Fibroblast of lung (primary cell): ENCODE measurements at regions not wholly inside any gene's neighbourhood (a gene's known extent, or its start where the extent isn't known, plus 50 kb on each side); places are given as distances from the start of the nearest gene placed in this dataset.

Experiments
- DNase-seq, 2 donors: peaks; one replicate each; pipeline versions ENCODE4 v3.0.0 to v3.0.0-alpha.2; 2010; ENCODE audit warnings: low read depth in 2 of 2
- H2AFZ ChIP-seq: 2 replicates; pipeline ENCODE4 v1.5.1; 2012; ENCODE audit warnings: low read length, control low read depth, inconsistent platforms
- H3K27ac ChIP-seq: 2 replicates; pipeline ENCODE4 v1.5.1; 2011; ENCODE audit warnings: low read length, control low read depth; ENCODE audit not compliant: insufficient read depth
- H3K27me3 ChIP-seq: 2 replicates; pipeline ENCODE4 v1.5.1; 2011; ENCODE audit warnings: mild to moderate bottlenecking, low read length; ENCODE audit not compliant: control insufficient read depth, insufficient read depth
- H3K36me3 ChIP-seq: 2 replicates; pipeline ENCODE4 v1.5.1; 2011; ENCODE audit warnings: low read length; ENCODE audit not compliant: control insufficient read depth, insufficient read depth
- H3K4me1 ChIP-seq: 2 replicates; pipeline ENCODE4 v1.5.1; 2011; ENCODE audit warnings: low read length; ENCODE audit not compliant: control insufficient read depth, insufficient read depth; ENCODE audit errors: extremely low read depth
- H3K4me2 ChIP-seq: 2 replicates; pipeline ENCODE4 v1.5.1; 2011; ENCODE audit warnings: low read length, control low read depth; ENCODE audit not compliant: insufficient read depth; ENCODE audit errors: extremely low read depth
- H3K4me3 ChIP-seq, 4 experiments: fragments of 200-600 bp in 1 of 4; sonication (generic) in 1 of 4; replicated peaks in 1 of 4; 2 replicates each; pipeline ENCODE4 v1.5.1; 2011 to 2016; ENCODE audit warnings: low read length in 4 of 4, low read depth in 3 of 4, mild to moderate bottlenecking in 3 of 4, control low read depth in 2 of 4, inconsistent platforms in 1 of 4, mixed read lengths in 1 of 4; ENCODE audit not compliant: insufficient read depth in 1 of 4; ENCODE audit errors: control extremely low read depth in 1 of 4
- H3K79me2 ChIP-seq: 2 replicates; pipeline ENCODE4 v1.5.1; 2012; ENCODE audit warnings: mild to moderate bottlenecking, low read length, inconsistent platforms; ENCODE audit not compliant: control insufficient read depth, insufficient read depth
- H3K9ac ChIP-seq: 2 replicates; pipeline ENCODE4 v1.5.1; 2011; ENCODE audit warnings: mild to moderate bottlenecking, low read length, control low read depth; ENCODE audit not compliant: insufficient read depth
- H3K9me3 ChIP-seq: 2 replicates; pipeline ENCODE4 v1.5.1; 2012; ENCODE audit warnings: low read depth, low read length; ENCODE audit not compliant: control insufficient read depth, insufficient read depth
- H4K20me1 ChIP-seq: 2 replicates; pipeline ENCODE4 v1.5.1; 2011; ENCODE audit warnings: low read length; ENCODE audit not compliant: control insufficient read depth, insufficient read depth; ENCODE audit errors: extremely low read depth
- EZH2 ChIP-seq: IDR thresholded peaks from 2 replicates; pipeline ENCODE4 v1.5.1; 2012; ENCODE audit warnings: low read length, control low read depth, mild to moderate bottlenecking; ENCODE audit errors: missing control alignments
- TF ChIP-seq, protein P1 (sequence below), 2 donors: IDR thresholded peaks in 1 of 2; conservative IDR thresholded peaks in 1 of 2; 1 replicate in 1 of 2; 2 replicates in 1 of 2; pipeline ENCODE4 v1.5.1; 2011 to 2012; ENCODE audit warnings: low read length in 2 of 2, control low read depth in 1 of 2, inconsistent platforms in 1 of 2, low read depth in 1 of 2, mild to moderate bottlenecking in 1 of 2

DNA sequence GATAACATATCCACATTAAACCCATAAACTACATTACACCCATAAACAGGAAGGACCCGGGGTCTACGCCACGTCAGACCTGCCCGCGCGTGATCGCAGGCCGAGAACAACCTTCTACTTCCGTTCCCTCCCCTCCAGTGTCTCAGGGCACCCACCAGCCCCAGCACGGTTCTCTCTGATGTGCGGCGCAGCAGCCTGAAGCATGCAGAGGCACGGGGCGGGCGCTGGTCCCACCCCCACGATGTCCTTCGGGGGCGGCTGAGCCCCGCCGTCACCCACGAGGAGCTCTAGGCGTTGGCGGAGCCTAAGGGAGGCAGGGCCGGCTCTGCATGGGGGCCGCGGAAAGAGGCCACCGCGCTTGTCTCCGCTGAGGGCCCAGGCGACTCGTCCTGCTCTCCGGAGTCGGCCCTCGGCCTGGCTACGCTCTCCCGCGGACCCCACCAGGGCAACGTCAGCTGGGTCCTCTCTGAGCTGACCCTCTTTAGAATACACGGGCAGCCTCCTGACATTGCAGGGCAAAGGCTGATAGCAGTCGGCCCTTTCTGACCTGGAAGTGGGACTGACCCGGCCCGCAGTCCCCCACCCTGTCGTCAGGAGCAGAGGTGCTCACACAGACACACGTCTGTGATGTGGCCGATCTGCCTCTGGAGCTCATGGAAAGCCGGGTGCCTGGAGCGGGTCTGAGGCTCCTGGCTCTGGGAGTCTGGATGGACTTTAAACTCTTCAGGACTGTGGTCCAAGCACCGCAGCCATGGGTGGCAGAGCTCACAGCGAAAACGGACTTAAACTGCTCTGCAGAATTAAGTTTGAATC, 65.6 kb upstream of the ADGRA1 start:
- Histone ChIP-seq H3K27me3 (no peaks in the 10 kb centered on the region), H3K36me3 (no peaks in the 10 kb centered on the region), H3K4me1 (no peaks in the 10 kb centered on the region), H3K4me2 (no peak overlapping the region), H4K20me1 (no peaks in the 10 kb centered on the region), H2AFZ (no peak overlapping the region), H3K9me3 (no peaks in the 10 kb centered on the region), H3K9ac (no peak overlapping the region), H3K27ac (no peak overlapping the region), H3K4me3 (no peak overlapping the region), H3K79me2 (no peaks in the 10 kb centered on the region)
- no peak for DNase-seq
- TF ChIP-seq, protein P1, sequence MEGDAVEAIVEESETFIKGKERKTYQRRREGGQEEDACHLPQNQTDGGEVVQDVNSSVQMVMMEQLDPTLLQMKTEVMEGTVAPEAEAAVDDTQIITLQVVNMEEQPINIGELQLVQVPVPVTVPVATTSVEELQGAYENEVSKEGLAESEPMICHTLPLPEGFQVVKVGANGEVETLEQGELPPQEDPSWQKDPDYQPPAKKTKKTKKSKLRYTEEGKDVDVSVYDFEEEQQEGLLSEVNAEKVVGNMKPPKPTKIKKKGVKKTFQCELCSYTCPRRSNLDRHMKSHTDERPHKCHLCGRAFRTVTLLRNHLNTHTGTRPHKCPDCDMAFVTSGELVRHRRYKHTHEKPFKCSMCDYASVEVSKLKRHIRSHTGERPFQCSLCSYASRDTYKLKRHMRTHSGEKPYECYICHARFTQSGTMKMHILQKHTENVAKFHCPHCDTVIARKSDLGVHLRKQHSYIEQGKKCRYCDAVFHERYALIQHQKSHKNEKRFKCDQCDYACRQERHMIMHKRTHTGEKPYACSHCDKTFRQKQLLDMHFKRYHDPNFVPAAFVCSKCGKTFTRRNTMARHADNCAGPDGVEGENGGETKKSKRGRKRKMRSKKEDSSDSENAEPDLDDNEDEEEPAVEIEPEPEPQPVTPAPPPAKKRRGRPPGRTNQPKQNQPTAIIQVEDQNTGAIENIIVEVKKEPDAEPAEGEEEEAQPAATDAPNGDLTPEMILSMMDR (conservative IDR thresholded peaks at IDR 0.05 in 1 of 2, IDR thresholded peaks at IDR 0.05 in 1 of 2; ENCODE audit: low read depth in 1 of 2, low read length in 2 of 2), result no peak
- TF ChIP-seq EZH2, result no peak

DNA sequence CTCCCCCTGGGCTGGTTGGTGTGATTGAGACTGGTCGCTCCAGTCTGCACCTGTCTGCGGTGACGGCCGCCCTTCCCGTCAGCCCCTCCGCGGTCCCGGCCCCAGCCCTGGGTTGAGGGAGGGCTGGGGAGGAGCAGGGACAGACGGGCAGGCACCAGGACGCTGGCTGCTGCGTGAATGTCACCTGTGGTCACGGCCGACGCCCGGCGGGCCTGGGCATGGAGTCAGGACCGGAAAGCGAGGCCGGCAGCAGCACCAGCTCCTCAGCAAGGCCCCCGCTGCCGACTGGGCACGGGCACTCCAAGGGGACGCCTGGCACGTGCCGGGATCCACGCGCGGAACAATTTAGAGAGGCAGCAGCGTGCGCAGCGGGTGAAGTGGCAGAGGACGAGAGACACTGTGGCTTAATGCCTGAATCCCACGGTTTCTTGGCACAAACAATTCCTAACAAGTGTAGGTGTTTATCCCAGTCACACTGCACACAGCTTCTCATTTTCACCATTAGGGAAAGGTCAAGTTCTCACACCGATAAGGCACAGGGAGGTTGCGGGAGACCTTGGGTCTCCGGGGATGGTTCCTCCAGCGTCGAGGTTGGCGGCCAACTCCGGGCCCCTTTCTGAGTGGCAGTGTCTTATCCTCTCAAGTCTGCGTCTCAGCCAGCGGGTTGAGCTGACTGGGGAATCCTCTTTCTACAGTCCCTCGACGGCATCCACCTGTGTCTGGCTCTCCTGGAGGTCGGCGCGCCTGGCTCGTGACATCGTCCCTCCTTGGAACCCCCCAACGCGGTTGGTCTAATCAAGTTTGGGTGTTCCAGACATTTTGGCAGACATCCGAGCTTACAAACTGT, 66.4 kb upstream of the ADGRA1 start:
- Histone ChIP-seq H3K36me3 (no peaks in the 10 kb centered on the region), H2AFZ (no peak overlapping the region), H3K27me3 (no peaks in the 10 kb centered on the region), H3K9ac (no peak overlapping the region), H3K9me3 (no peaks in the 10 kb centered on the region), H3K4me1 (no peaks in the 10 kb centered on the region), H4K20me1 (no peaks in the 10 kb centered on the region), H3K4me3 (no peak overlapping the region), H3K27ac (no peak overlapping the region), H3K4me2 (no peak overlapping the region), H3K79me2 (no peaks in the 10 kb centered on the region)
- no peak for DNase-seq
- no peak for TF ChIP-seq EZH2
- TF ChIP-seq, protein P1 (conservative IDR thresholded peaks at IDR 0.05 in 1 of 2, IDR thresholded peaks at IDR 0.05 in 1 of 2; ENCODE audit: low read depth in 1 of 2, low read length in 2 of 2), result no peak

DNA sequence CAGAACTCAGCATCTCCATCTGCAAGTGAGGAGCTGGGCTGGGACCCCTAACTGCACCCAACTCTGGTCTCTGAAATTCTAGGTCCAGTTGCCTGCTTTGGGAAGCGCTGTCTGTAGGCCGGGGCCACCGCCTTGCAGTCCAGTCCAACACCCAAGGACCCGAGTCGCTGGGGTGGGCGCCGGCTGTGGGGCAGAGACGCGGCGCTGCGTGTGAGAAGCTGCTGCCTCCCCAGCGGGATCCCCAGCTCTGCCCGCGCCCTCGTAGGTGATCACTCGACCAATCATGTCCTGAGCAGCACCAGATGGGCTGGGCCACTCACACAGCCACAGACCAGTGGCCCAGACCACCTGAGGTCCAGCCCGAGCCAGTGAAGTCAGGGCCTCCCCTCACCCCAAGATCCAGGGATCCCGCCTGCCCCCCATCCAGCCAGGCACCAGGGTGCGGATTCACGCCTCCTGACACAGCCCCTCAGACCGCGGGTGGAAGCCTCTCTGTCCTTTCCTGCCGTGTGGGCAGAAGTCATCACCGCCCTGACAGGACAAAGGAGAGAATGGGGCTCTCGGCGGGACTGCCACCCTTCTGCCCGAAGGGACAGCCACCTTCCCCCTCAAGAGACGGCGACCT, 67.4 kb upstream of the ADGRA1 start:
- TF ChIP-seq, protein P1 (conservative IDR thresholded peaks at IDR 0.05 in 1 of 2, IDR thresholded peaks at IDR 0.05 in 1 of 2; ENCODE audit: low read depth in 1 of 2, low read length in 2 of 2), result no peak
- TF ChIP-seq EZH2, result no peak
- no peak overlapping the region for H3K4me3 ChIP-seq

More for the DNA sequence above, 67.4 kb upstream of the ADGRA1 start:
- no peak for DNase-seq
- H2AFZ ChIP-seq, result no peak overlapping the region
- H3K9me3 ChIP-seq, result no peaks in the 10 kb centered on the region
- H3K36me3 ChIP-seq, result no peaks in the 10 kb centered on the region
- no peaks in the 10 kb centered on the region for H3K4me1 ChIP-seq
- H3K79me2 ChIP-seq, result no peaks in the 10 kb centered on the region
- H3K9ac ChIP-seq, result no peak overlapping the region
- H3K27ac ChIP-seq, result no peak overlapping the region
- no peak overlapping the region for H3K4me2 ChIP-seq
- H3K27me3 ChIP-seq, result no peaks in the 10 kb centered on the region
- no peaks in the 10 kb centered on the region for H4K20me1 ChIP-seq
